Stimulated activated memory B cell treated with anti-CD40 and anti-IgM and Interleukin-4, amounts not matched to agents 10 μg/mL and 1 μg/mL and 100 μg/mL, for 72 hours (primary cell): ENCODE measurements at regions not wholly inside any gene's neighbourhood (a gene's known extent, or its start where the extent isn't known, plus 50 kb on each side); places are given as distances from the start of the nearest gene placed in this dataset.

Experiments used
- ATAC-seq: fragments of 150-1000 bp; cut with Tn5 transposase; 2 replicates; pipeline ENCODE4 v1.10.0; 2021
- H3K27ac Mint-ChIP-seq: one replicate; pipeline ENCODE4 v1.8.0; 2022; ENCODE audit warnings: mild to moderate bottlenecking, mixed read lengths
- H3K27me3 Mint-ChIP-seq: one replicate; pipeline ENCODE4 v1.8.0; 2022; ENCODE audit warnings: mixed read lengths
- H3K36me3 Mint-ChIP-seq: one replicate; pipeline ENCODE4 v1.8.0; 2022; ENCODE audit warnings: mixed read lengths
- H3K4me1 Mint-ChIP-seq: one replicate; pipeline ENCODE4 v1.8.0; 2022; ENCODE audit warnings: mixed read lengths
- H3K4me3 Mint-ChIP-seq: one replicate; pipeline ENCODE4 v1.8.0; 2022; ENCODE audit warnings: mild to moderate bottlenecking, moderate library complexity, mixed read lengths
- H3K9me3 Mint-ChIP-seq: one replicate; pipeline ENCODE4 v1.8.0; 2022; ENCODE audit warnings: mixed read lengths

GRCh38 chr22:49103314-49104059, 724.2 kb downstream of the BRD1 start:
- Mint-ChIP-seq H3K27me3 (peaks cover 33% of the 10 kb centered on the region), H3K9me3 (no peaks in the 10 kb centered on the region), H3K27ac (no peak overlapping the region), H3K36me3 (no peaks in the 10 kb centered on the region), H3K4me1 (no peaks in the 10 kb centered on the region), H3K4me3 (no peak overlapping the region)
- no peak for ATAC-seq

GRCh38 chr22:49102367-49102766, 725.3 kb downstream of the BRD1 start:
- ATAC-seq: no peak
- H3K27me3 Mint-ChIP-seq: peaks cover 24% of the 10 kb centered on the region

DNA sequence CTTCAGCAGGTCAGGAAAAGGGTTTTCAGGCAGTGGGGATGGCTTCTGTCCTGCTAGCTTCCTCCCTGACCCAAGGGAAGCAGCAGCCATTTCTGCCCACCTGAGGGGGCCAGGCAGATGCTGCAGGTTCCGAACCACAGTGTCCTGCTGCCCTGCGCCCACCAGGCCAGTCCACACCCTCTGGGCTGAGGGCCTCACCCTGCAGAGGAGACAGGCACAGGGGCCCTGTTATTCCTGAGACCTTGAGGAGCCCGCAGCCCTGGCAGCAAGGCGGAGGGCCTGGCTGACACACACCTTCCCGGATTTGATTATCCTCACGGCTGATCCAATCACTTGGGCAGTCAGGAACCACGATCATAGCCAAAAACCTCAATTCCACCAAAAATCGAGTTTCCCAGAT, 725.8 kb downstream of the BRD1 start:
- H3K27me3 Mint-ChIP-seq: peaks cover 20% of the 10 kb centered on the region
- ATAC-seq: no peak
- H3K4me3 Mint-ChIP-seq: no peak overlapping the region
- H3K36me3 Mint-ChIP-seq: no peaks in the 10 kb centered on the region
- no peak overlapping the region for H3K27ac Mint-ChIP-seq
- H3K4me1 Mint-ChIP-seq: no peaks in the 10 kb centered on the region
- H3K9me3 Mint-ChIP-seq: no peaks in the 10 kb centered on the region

More at GRCh38 chr22:49102367-49102766, 725.3 kb downstream of the BRD1 start:
- no peak overlapping the region for H3K27ac Mint-ChIP-seq
- H3K4me1 Mint-ChIP-seq: no peaks in the 10 kb centered on the region
- no peaks in the 10 kb centered on the region for H3K9me3 Mint-ChIP-seq
- H3K36me3 Mint-ChIP-seq: no peaks in the 10 kb centered on the region
- H3K4me3 Mint-ChIP-seq: no peak overlapping the region

DNA sequence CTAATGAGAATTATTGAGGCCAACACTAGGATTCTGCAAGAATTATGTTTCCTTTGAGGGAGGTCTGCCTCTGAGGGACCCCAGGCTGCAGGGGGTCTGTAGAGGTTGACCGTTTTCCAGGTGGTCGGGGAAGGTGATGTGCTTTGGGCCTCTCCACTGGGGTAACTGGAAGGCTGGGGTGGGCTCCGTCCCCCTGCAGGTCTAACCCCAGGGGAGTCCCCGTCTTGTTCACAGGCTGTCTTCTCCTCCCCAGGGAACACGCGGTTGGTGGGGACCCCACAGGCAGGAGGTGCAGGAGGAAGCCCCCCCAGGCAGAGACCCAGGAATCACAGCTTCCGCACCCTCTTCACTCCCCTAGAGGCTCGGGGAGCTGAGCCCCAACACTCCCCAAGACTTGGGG, 726.4 kb downstream of the BRD1 start:
- no peak overlapping the region for H3K27ac Mint-ChIP-seq
- H3K36me3 Mint-ChIP-seq: no peaks in the 10 kb centered on the region
- no peak for ATAC-seq
- peaks cover under 1% of the 10 kb centered on the region for H3K9me3 Mint-ChIP-seq
- H3K4me3 Mint-ChIP-seq: no peak overlapping the region
- H3K27me3 Mint-ChIP-seq: peaks cover 20% of the 10 kb centered on the region
- no peaks in the 10 kb centered on the region for H3K4me1 Mint-ChIP-seq

GRCh38 chr22:49100773-49101172, 726.9 kb downstream of the BRD1 start:
- no peak for ATAC-seq
- Mint-ChIP-seq H3K36me3 (no peaks in the 10 kb centered on the region), H3K27me3 (peaks cover 20% of the 10 kb centered on the region), H3K9me3 (peaks cover 5% of the 10 kb centered on the region), H3K4me3 (no peak overlapping the region), H3K4me1 (no peaks in the 10 kb centered on the region), H3K27ac (no peak overlapping the region)

DNA sequence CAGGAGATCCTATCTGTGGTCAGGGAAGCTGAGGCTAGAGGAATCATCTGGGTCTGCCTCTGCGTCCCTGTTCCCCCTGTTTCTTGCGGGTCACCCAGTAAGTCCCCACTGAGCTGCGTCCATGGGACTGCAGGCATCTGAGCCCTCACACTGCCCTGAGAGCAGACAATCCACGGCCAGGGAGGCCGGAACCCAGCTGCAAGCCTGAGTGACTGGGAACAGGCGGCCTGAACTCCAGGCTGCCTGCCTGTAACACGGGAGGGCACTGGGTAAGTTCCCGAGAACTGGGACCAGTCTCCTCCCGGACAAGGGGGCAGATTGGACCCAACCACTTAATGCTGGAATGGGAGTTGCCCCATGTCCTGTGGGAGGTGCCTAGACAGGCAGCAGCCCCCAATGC, 727.4 kb downstream of the BRD1 start:
- H3K4me3 Mint-ChIP-seq: no peak overlapping the region
- peaks cover 8% of the 10 kb centered on the region for H3K9me3 Mint-ChIP-seq
- no peaks in the 10 kb centered on the region for H3K4me1 Mint-ChIP-seq
- H3K36me3 Mint-ChIP-seq: no peaks in the 10 kb centered on the region
- ATAC-seq: no peak
- H3K27me3 Mint-ChIP-seq: peaks cover 20% of the 10 kb centered on the region
- H3K27ac Mint-ChIP-seq: no peak overlapping the region

DNA sequence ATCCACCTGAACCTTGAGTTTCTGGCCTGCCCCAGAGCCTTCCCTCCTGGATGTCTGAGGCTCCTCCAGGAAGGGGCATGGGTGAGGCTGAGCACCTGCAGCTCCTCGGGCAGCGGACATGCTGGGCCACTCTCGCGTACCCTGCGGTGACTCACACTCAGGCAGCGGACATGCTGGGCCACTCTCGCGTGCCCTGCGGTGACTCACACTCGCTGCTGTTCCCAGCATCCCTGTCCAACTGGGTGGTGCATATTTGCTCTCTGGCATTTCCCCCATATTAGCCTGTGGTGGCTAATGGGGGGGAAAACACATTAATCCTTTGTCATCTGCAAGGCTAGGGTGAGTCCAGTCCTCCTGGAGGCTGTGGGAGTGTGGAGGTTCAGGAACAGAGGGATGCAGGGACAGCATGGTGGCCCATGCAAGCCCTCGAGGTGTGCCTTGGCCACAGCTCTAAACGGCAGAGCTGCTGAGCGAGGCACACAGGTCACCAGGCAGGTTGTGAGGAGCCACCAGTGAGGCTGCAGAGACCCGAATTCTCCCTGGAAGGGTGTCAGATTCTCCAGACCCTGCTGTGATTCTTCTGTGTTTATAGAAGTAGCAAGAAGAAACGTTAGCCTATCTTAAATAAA, 728.1 kb downstream of the BRD1 start:
- Mint-ChIP-seq H3K4me3 (no peak overlapping the region), H3K4me1 (no peaks in the 10 kb centered on the region), H3K36me3 (no peaks in the 10 kb centered on the region), H3K9me3 (peaks cover 8% of the 10 kb centered on the region), H3K27ac (no peak overlapping the region), H3K27me3 (peaks cover 20% of the 10 kb centered on the region)
- no peak for ATAC-seq

DNA sequence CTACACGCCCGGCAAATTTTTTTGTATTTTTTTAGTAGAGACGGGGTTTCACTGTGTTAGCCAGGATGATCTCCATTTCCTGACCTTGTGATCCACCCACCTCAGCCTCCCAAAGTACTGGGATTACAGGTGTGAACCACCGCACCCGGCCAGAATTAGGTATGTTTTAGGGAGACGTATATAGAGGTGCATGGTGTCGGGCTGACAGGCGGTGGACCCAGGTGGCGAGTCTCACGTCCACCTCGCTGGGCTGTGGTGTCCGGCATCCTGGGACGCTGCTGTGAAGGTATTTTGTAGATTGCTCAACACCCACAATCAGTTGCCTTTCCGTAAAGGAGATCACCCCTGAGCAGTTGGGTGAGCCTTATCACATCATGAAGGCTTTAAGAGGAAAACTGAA, 728.6 kb downstream of the BRD1 start:
- Mint-ChIP-seq H3K27me3 (peaks cover 20% of the 10 kb centered on the region), H3K4me1 (no peaks in the 10 kb centered on the region), H3K36me3 (no peaks in the 10 kb centered on the region), H3K4me3 (no peak overlapping the region), H3K27ac (no peak overlapping the region), H3K9me3 (peaks cover 8% of the 10 kb centered on the region)
- no peak for ATAC-seq

DNA sequence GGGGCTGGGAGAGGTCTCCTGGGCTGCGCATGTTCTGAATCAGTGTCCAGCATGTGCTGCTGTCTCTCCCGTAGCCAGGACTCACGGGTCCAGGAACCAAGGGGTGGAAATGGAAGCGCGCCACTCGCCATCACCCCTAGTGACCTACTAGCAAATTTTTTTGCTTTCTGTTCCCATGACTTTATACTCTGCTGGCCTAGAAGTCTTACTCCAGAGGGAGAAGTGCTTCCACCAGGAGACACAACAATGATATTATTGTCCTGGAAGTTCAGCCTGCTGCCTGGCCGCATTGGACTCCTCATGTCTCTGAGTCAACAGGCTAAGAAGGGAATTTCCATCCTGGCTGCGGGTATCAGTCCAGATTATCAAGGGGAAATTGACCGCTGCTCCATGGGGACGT, 729.7 kb downstream of the BRD1 start:
- H3K4me1 Mint-ChIP-seq: no peaks in the 10 kb centered on the region
- ATAC-seq: no peak
- peaks cover 8% of the 10 kb centered on the region for H3K9me3 Mint-ChIP-seq
- H3K27me3 Mint-ChIP-seq: peaks cover 20% of the 10 kb centered on the region
- no peak overlapping the region for H3K27ac Mint-ChIP-seq
- no peak overlapping the region for H3K4me3 Mint-ChIP-seq
- no peaks in the 10 kb centered on the region for H3K36me3 Mint-ChIP-seq

- H3K4me3 Mint-ChIP-seq: no peak overlapping the region
- no peak for ATAC-seq
- no peaks in the 10 kb centered on the region for H3K36me3 Mint-ChIP-seq
- H3K9me3 Mint-ChIP-seq: peaks cover 8% of the 10 kb centered on the region
- peaks cover 20% of the 10 kb centered on the region for H3K27me3 Mint-ChIP-seq
- H3K4me1 Mint-ChIP-seq: no peaks in the 10 kb centered on the region
- no peak overlapping the region for H3K27ac Mint-ChIP-seq
These were observed 730.3 kb downstream of the BRD1 start for GRCh38 chr22:49097171-49097925.

DNA sequence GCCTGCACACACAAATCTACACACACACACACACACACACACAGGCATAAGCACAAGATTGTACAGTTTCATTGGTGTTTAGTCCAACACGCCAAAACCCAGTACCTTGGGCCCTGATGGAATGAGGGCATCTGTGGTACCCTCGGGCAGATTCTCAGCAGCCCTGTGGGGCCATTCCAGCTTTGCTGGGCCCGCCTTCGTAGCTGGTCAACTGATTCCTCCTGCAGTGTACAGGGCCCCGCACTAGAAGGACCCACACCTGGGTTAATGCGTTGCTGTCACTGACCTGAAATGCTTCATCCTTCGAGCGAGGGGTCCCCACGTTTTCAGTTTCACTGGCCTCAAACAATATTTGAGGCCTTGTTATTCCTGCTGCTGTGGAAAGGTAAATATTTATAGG, 731.2 kb downstream of the BRD1 start:
- peaks cover 17% of the 10 kb centered on the region for H3K27me3 Mint-ChIP-seq
- H3K4me1 Mint-ChIP-seq: no peaks in the 10 kb centered on the region
- no peak overlapping the region for H3K4me3 Mint-ChIP-seq
- no peak overlapping the region for H3K27ac Mint-ChIP-seq
- no peak for ATAC-seq
- H3K9me3 Mint-ChIP-seq: peaks cover 8% of the 10 kb centered on the region
- H3K36me3 Mint-ChIP-seq: no peaks in the 10 kb centered on the region

- Mint-ChIP-seq H3K27me3 (peaks cover 9% of the 10 kb centered on the region), H3K9me3 (peaks cover 8% of the 10 kb centered on the region), H3K4me1 (no peaks in the 10 kb centered on the region), H3K27ac (no peak overlapping the region), H3K36me3 (no peaks in the 10 kb centered on the region), H3K4me3 (no peak overlapping the region)
- ATAC-seq: no peak
These were observed 732.3 kb downstream of the BRD1 start for GRCh38 chr22:49095366-49095765.

DNA sequence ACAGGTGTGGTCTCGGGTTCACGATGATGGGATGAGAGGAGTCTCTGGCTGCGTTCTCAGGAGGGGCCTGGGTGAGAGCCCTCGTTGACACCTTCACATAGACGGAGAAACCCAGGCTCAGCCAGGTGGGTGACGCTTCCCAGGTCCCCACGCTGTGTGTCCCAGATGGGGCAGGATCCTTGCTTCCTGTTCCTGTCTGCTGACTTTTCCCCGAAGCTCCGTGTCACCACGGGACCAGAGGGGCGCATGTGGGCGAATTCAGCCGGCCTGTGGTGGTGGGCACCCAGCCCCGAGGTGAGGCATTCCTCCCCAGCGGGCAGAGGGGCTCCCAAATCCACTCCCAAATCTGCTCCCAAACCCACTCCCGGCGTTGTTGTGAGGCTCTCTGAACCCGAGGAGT, 732.8 kb downstream of the BRD1 start:
- Mint-ChIP-seq H3K4me3 (no peak overlapping the region), H3K27ac (no peak overlapping the region)

GRCh38 chr22:49094151-49094550, 733.5 kb downstream of the BRD1 start:
- no peaks in the 10 kb centered on the region for H3K4me1 Mint-ChIP-seq
- no peak overlapping the region for H3K27ac Mint-ChIP-seq
- no peak for ATAC-seq
- peaks cover 8% of the 10 kb centered on the region for H3K9me3 Mint-ChIP-seq
- no peaks in the 10 kb centered on the region for H3K36me3 Mint-ChIP-seq
- H3K4me3 Mint-ChIP-seq: no peak overlapping the region
- no peaks in the 10 kb centered on the region for H3K27me3 Mint-ChIP-seq

More for the DNA sequence above, 732.8 kb downstream of the BRD1 start:
- Mint-ChIP-seq H3K9me3 (peaks cover 8% of the 10 kb centered on the region), H3K36me3 (no peaks in the 10 kb centered on the region), H3K27me3 (peaks cover 7% of the 10 kb centered on the region), H3K4me1 (no peaks in the 10 kb centered on the region)
- ATAC-seq: no peak

DNA sequence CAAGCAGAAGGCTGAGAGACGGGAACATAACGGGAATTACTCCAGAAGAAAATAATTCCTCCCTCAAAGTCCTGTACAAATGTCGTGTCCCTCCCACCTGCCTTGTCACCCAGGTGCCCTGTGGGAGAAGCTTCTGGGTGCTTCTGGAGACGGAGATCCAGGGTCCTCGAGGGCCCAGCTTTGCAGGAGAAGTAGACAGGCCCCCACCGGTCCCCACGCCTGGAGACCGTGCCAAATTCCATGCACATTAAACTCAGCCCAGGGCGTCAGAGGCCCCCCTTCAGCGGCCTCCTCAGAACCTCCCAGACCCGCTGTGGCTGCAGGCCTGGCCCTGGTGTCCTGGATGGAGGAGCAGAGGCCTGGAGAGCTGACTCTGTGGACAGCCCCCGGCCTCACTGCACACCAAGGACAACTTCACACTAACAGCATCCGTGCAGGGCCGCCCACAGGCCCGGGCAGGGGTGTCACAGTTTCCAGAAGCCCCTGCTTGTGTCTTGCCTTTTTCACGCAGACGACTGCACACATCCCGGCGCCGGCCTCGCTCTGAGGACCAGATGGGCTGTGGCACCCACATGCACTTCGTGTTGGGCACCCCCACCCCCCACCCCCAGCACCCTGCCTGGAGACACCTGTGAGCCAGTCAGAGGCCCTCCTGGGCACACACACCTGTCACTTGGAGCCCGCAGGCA, 734.3 kb downstream of the BRD1 start:
- Mint-ChIP-seq H3K27ac (no peak overlapping the region), H3K27me3 (peaks cover 1% of the 10 kb centered on the region), H3K9me3 (peaks cover 8% of the 10 kb centered on the region), H3K36me3 (no peaks in the 10 kb centered on the region), H3K4me3 (no peak overlapping the region), H3K4me1 (no peaks in the 10 kb centered on the region)
- ATAC-seq: no peak
